ENCODE measurements at regions not wholly inside any gene's neighbourhood (a gene's known extent, or its start where the extent isn't known, plus 50 kb on each side); places are given as distances from the start of the nearest gene placed in this dataset.

DNA sequence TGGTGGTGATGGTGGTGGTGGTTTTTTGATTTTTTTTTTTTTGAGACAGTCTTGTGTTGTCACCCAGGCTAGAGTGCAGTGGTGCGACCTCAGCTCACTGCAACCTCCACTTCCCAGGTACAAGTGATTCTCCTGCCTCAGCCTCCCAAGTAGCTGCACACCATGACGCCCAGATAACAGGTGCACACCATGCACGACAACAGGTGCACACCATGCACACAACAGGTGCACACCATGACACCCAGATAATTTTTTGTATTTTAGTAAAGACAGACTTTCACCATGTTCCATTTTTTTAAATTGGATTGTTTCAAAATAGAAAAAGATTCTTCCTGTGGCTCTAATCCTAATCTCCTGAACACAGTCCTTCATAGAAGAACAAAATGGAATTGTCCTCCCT lies 257.9 kb downstream of the ALDH8A1 start:
- TF ChIP-seq, protein P1, sequence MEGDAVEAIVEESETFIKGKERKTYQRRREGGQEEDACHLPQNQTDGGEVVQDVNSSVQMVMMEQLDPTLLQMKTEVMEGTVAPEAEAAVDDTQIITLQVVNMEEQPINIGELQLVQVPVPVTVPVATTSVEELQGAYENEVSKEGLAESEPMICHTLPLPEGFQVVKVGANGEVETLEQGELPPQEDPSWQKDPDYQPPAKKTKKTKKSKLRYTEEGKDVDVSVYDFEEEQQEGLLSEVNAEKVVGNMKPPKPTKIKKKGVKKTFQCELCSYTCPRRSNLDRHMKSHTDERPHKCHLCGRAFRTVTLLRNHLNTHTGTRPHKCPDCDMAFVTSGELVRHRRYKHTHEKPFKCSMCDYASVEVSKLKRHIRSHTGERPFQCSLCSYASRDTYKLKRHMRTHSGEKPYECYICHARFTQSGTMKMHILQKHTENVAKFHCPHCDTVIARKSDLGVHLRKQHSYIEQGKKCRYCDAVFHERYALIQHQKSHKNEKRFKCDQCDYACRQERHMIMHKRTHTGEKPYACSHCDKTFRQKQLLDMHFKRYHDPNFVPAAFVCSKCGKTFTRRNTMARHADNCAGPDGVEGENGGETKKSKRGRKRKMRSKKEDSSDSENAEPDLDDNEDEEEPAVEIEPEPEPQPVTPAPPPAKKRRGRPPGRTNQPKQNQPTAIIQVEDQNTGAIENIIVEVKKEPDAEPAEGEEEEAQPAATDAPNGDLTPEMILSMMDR (IDR thresholded peaks at IDR 0.05): no peak
- TF ChIP-seq POLR2A (IDR thresholded peaks at IDR 0.05): no peak

All from uterus (tissue), 2 donors.